ENCODE measurements at regions not wholly inside any gene's neighbourhood (a gene's known extent, or its start where the extent isn't known, plus 50 kb on each side); places are given as distances from the start of the nearest gene placed in this dataset.

DNA sequence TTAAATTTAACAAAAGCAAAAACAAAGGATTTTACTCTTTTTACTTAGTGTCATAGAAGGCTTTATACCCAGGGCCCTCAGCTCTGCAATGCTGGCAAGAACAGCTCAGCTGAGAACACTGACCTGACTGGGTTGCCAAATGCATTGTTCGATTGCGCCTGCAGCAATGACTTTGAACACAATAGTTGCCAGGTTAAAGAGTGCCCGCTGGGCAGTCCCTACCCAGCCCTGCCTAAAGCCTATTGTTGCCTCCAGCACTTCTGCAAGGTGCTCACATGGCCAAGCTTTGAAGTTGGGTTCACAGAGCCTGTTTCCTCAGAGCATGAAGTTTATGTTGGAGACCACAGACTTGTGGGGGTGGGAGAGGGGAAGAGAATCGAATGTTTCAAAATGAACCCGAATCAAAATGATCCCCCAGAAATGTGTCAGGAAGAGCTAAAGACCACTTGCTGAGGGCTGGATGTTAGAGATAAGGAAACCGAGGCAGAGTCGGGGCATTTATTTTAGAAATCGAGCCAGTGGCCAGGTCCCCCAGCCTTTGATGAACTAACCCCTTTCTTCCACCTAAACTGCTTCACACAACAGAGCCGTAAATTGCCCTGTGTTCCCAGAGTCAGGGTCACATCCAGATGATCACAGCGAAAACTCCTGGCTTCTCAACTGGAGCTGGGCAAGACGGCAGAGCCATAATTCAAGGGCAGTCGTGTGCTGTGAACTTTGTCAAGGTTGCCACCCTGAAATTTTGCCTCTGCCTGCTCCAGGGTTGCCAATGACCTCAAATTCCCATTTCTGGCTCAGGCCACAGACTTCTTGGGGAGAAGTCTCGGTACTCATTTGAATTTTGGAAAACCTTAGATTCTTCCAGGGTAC is 55.0 kb downstream of the FOXA2 start:
- TF ChIP-seq, protein P1, sequence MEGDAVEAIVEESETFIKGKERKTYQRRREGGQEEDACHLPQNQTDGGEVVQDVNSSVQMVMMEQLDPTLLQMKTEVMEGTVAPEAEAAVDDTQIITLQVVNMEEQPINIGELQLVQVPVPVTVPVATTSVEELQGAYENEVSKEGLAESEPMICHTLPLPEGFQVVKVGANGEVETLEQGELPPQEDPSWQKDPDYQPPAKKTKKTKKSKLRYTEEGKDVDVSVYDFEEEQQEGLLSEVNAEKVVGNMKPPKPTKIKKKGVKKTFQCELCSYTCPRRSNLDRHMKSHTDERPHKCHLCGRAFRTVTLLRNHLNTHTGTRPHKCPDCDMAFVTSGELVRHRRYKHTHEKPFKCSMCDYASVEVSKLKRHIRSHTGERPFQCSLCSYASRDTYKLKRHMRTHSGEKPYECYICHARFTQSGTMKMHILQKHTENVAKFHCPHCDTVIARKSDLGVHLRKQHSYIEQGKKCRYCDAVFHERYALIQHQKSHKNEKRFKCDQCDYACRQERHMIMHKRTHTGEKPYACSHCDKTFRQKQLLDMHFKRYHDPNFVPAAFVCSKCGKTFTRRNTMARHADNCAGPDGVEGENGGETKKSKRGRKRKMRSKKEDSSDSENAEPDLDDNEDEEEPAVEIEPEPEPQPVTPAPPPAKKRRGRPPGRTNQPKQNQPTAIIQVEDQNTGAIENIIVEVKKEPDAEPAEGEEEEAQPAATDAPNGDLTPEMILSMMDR (IDR thresholded peaks at IDR 0.05), result no peak
- TF ChIP-seq POLR2A (IDR thresholded peaks at IDR 0.05), result no peak
- no peak for TF ChIP-seq POLR2AphosphoS5 (IDR thresholded peaks at IDR 0.05)
- TF ChIP-seq EP300 (IDR thresholded peaks at IDR 0.05), result no peak

Measured in stomach (tissue), 4 donors.